ENCODE measurements at regions not wholly inside any gene's neighbourhood (a gene's known extent, or its start where the extent isn't known, plus 50 kb on each side); places are given as distances from the start of the nearest gene placed in this dataset.

DNA sequence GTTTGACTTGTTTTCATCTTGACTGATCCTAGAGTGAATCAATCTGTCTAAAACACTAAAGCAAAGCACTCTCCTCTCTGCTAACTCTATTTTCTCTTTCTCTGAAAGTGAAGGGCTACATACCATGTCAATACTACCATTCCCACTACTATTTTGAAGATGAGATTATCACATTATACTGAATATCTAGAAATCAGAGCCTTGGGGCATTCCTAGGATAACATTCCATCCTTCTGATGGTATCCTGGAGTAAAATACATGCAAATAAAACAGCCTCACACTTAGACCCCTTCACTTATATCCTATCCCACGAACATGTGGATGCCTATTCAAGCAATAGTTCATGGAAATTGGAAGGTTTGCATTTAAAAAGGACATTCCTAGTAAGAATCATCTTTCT, 309.3 kb upstream of the ACTBL2 start:
- Histone ChIP-seq H3K36me3 (ENCODE audit: low read depth, low read length) (no peaks in the 10 kb centered on the region), H3K4me3 (ENCODE audit: low read length) (no peak overlapping the region), H3K9ac (ENCODE audit: low read length) (no peak overlapping the region), H3F3A (ENCODE audit: low read length, unreplicated experiment) (no peaks in the 10 kb centered on the region), H3K27ac (ENCODE audit: low read length) (no peak overlapping the region), H4K20me1 (ENCODE audit: low read length) (no peaks in the 10 kb centered on the region), H3K9me3 (ENCODE audit: low read length) (no peaks in the 10 kb centered on the region), H3K79me2 (ENCODE audit: low read length) (no peaks in the 10 kb centered on the region), H3K9me2 (replicated peaks; ENCODE audit: low read length) (no peaks in the 10 kb centered on the region), H3K4me2 (ENCODE audit: low read length) (no peak overlapping the region), H3K4me1 (ENCODE audit: insufficient read depth, low read length) (no peaks in the 10 kb centered on the region), H2AFZ (ENCODE audit: low read length) (no peak overlapping the region), H3K27me3 (ENCODE audit: low read length) (no peaks in the 10 kb centered on the region)
- DNase-seq (no peak), ATAC-seq (no peak)
- TF ChIP-seq, protein P1, sequence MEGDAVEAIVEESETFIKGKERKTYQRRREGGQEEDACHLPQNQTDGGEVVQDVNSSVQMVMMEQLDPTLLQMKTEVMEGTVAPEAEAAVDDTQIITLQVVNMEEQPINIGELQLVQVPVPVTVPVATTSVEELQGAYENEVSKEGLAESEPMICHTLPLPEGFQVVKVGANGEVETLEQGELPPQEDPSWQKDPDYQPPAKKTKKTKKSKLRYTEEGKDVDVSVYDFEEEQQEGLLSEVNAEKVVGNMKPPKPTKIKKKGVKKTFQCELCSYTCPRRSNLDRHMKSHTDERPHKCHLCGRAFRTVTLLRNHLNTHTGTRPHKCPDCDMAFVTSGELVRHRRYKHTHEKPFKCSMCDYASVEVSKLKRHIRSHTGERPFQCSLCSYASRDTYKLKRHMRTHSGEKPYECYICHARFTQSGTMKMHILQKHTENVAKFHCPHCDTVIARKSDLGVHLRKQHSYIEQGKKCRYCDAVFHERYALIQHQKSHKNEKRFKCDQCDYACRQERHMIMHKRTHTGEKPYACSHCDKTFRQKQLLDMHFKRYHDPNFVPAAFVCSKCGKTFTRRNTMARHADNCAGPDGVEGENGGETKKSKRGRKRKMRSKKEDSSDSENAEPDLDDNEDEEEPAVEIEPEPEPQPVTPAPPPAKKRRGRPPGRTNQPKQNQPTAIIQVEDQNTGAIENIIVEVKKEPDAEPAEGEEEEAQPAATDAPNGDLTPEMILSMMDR (conservative IDR thresholded peaks at IDR 0.05; ENCODE audit: low read depth, low read length) = no peak
- TF ChIP-seq EZH2phosphoT487 (IDR thresholded peaks at IDR 0.05; ENCODE audit: borderline replicate concordance, low read length) (no peak), EZH2 (IDR thresholded peaks at IDR 0.05; ENCODE audit: low read length, unreplicated experiment) (no peak)
- no TSS peak for BruUV-seq (replicated peaks)
- CTCF ChIA-PET = no interaction called here
- POLR2A ChIA-PET (ENCODE audit: unreplicated experiment) = no interaction called here
- intact Hi-C loops (cut with micrococcal nuclease) = no loop called here

DNA sequence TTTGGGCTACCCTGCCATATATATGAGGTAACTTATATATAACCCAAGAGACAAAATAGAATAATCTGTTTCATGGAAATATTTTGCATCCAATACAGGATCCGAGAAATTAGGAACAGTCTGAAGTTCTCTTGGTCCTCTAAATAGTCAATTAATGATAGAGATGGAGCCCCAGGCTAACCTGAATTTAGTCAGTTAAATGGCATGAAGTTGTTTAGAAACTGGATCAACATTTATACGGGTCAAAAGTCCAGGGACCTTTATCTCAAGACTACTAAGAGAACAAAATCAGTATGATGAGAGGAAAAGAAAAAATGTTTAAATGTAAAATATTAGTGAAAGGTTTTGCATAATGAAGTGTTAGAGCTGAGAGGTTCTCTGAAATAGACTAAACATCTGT, 303.3 kb upstream of the ACTBL2 start:
- Histone ChIP-seq H3K4me3 (ENCODE audit: low read length) (no peak overlapping the region), H3K9me2 (replicated peaks; ENCODE audit: low read length) (no peaks in the 10 kb centered on the region), H3K9me3 (ENCODE audit: low read length) (no peaks in the 10 kb centered on the region), H3K27me3 (ENCODE audit: low read length) (no peaks in the 10 kb centered on the region), H3K27ac (ENCODE audit: low read length) (no peak overlapping the region), H3K9ac (ENCODE audit: low read length) (no peak overlapping the region), H3K79me2 (ENCODE audit: low read length) (no peaks in the 10 kb centered on the region), H3K4me1 (ENCODE audit: insufficient read depth, low read length) (no peaks in the 10 kb centered on the region), H3K4me2 (ENCODE audit: low read length) (no peak overlapping the region), H3F3A (ENCODE audit: low read length, unreplicated experiment) (no peaks in the 10 kb centered on the region), H4K20me1 (ENCODE audit: low read length) (no peaks in the 10 kb centered on the region), H3K36me3 (ENCODE audit: low read depth, low read length) (no peaks in the 10 kb centered on the region), H2AFZ (ENCODE audit: low read length) (no peak overlapping the region)
- no peak for ATAC-seq
- ChIA-PET CTCF (no interaction called here), POLR2A (ENCODE audit: unreplicated experiment) (no interaction called here)
- TF ChIP-seq EZH2phosphoT487 (IDR thresholded peaks at IDR 0.05; ENCODE audit: borderline replicate concordance, low read length) (no peak), EZH2 (IDR thresholded peaks at IDR 0.05; ENCODE audit: low read length, unreplicated experiment) (no peak)
- TF ChIP-seq, protein P1 (conservative IDR thresholded peaks at IDR 0.05; ENCODE audit: low read depth, low read length) = no peak
- no TSS peak for BruUV-seq (replicated peaks)
- DNase-seq = no peak
- intact Hi-C loops (cut with micrococcal nuclease) = no loop called here

DNA sequence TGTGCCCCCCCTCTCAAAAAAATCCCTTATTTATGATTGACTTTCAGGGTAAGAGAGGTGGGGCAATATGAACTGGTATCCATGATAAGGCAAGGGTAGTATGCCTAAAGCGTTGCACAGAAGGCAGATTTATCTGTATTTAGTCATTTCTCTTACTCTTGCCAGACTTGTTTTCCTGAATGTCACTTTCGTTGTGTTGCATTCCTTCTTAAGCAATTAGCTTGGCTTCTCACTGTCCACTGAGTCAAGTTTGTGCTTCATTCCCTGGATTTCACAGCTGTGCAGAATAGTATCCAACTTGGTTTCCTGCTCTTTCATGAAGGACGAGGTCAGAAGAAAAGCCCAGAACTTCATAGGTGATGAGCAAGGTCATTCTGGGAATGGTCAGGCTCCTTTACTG, 301.5 kb upstream of the ACTBL2 start:
- H3K4me3 ChIP-seq (ENCODE audit: low read length) = no peak overlapping the region
- ATAC-seq = no peak
- H3F3A ChIP-seq (ENCODE audit: low read length, unreplicated experiment) = no peaks in the 10 kb centered on the region
- H3K4me2 ChIP-seq (ENCODE audit: low read length) = no peak overlapping the region
- H3K36me3 ChIP-seq (ENCODE audit: low read depth, low read length) = no peaks in the 10 kb centered on the region
- no peak overlapping the region for H3K27ac ChIP-seq (ENCODE audit: low read length)
- intact Hi-C loops (cut with micrococcal nuclease) = no loop called here
- TF ChIP-seq, protein P1 (conservative IDR thresholded peaks at IDR 0.05; ENCODE audit: low read depth, low read length) = no peak
- TF ChIP-seq EZH2phosphoT487 (IDR thresholded peaks at IDR 0.05; ENCODE audit: borderline replicate concordance, low read length) = no peak
- TF ChIP-seq EZH2 (IDR thresholded peaks at IDR 0.05; ENCODE audit: low read length, unreplicated experiment) = no peak
- ChIA-PET POLR2A (ENCODE audit: unreplicated experiment) (no interaction called here), CTCF (no interaction called here)
- no peaks in the 10 kb centered on the region for H3K9me3 ChIP-seq (ENCODE audit: low read length)
- no peaks in the 10 kb centered on the region for H4K20me1 ChIP-seq (ENCODE audit: low read length)
- no peaks in the 10 kb centered on the region for H3K79me2 ChIP-seq (ENCODE audit: low read length)
- DNase-seq = no peak
- peaks cover 9% of the 10 kb centered on the region for H3K4me1 ChIP-seq (ENCODE audit: insufficient read depth, low read length)
- no TSS peak for BruUV-seq (replicated peaks)
- no peaks in the 10 kb centered on the region for H3K9me2 ChIP-seq (replicated peaks; ENCODE audit: low read length)
- no peaks in the 10 kb centered on the region for H3K27me3 ChIP-seq (ENCODE audit: low read length)
- H2AFZ ChIP-seq (ENCODE audit: low read length) = no peak overlapping the region
- no peak overlapping the region for H3K9ac ChIP-seq (ENCODE audit: low read length)

Measured in PC-3 (cell line).